H9 (cell line): ENCODE measurements at regions not wholly inside any gene's neighbourhood (a gene's known extent, or its start where the extent isn't known, plus 50 kb on each side); places are given as distances from the start of the nearest gene placed in this dataset.
"Not testable (repeated sequence)": the region's sequence is repeated elsewhere in the genome, so short reads cannot be mapped to it uniquely, and the experiment has no call there.

Experiments used
- DNase-seq: peaks from one replicate; pipeline ENCODE4 v3.0.0-alpha.2; 2017
- H2AFZ ChIP-seq: one replicate; pipeline ENCODE4 v1.6.1; 2013; ENCODE audit warnings: mild to moderate bottlenecking, low read length, control low read depth, moderate library complexity
- H2AK5ac ChIP-seq: 2 replicates; pipeline ENCODE4 v1.6.1; 2013; ENCODE audit warnings: low read length, control low read depth, mixed read lengths; ENCODE audit not compliant: insufficient read length
- H2BK120ac ChIP-seq: one replicate; pipeline ENCODE4 v1.6.1; 2013; ENCODE audit warnings: low read depth, mild to moderate bottlenecking, low read length, control low read depth, inconsistent platforms; ENCODE audit not compliant: poor library complexity, severe bottlenecking
- H2BK12ac ChIP-seq: 2 replicates; pipeline ENCODE4 v1.6.1; 2013; ENCODE audit warnings: low read length, control low read depth, mixed read lengths, low read depth; ENCODE audit not compliant: insufficient read length
- H2BK15ac ChIP-seq: 2 replicates; pipeline ENCODE4 v1.6.1; 2013; ENCODE audit warnings: low read depth, low read length, control low read depth
- H2BK20ac ChIP-seq: one replicate; pipeline ENCODE4 v1.6.1; 2013; ENCODE audit warnings: low read depth, mild to moderate bottlenecking, low read length, control low read depth, inconsistent platforms; ENCODE audit not compliant: poor library complexity, severe bottlenecking
- H2BK5ac ChIP-seq: 2 replicates; pipeline ENCODE4 v1.6.1; 2013; ENCODE audit warnings: low read length, control low read depth, mixed read lengths; ENCODE audit not compliant: insufficient read length
- H3K14ac ChIP-seq: 2 replicates; pipeline ENCODE4 v1.6.1; 2013; ENCODE audit warnings: low read length, control low read depth; ENCODE audit not compliant: insufficient read depth
- H3K18ac ChIP-seq: 2 replicates; pipeline ENCODE4 v1.6.1; 2013; ENCODE audit warnings: low read depth, mild to moderate bottlenecking, mixed read lengths, low read length, control low read depth; ENCODE audit not compliant: insufficient read length
- H3K23ac ChIP-seq: 2 replicates; pipeline ENCODE4 v1.6.1; 2013; ENCODE audit warnings: low read length, control low read depth, mixed read lengths, low read depth; ENCODE audit not compliant: insufficient read length
- H3K23me2 ChIP-seq: 2 replicates; pipeline ENCODE4 v1.6.1; 2013; ENCODE audit warnings: low read depth, mild to moderate bottlenecking, mixed read lengths, low read length, control low read depth; ENCODE audit not compliant: insufficient read length, poor library complexity, severe bottlenecking
- H3K27ac ChIP-seq: 2 replicates; pipeline ENCODE4 v1.5.1; 2013; ENCODE audit warnings: low read length, control low read depth, mixed read lengths, low read depth; ENCODE audit not compliant: insufficient read length
- H3K27me3 ChIP-seq: 2 replicates; pipeline ENCODE4 v1.6.1; 2013; ENCODE audit warnings: low read length, control low read depth, inconsistent platforms; ENCODE audit not compliant: insufficient read depth
- H3K4ac ChIP-seq: 2 replicates; pipeline ENCODE4 v1.6.1; 2013; ENCODE audit warnings: low read depth, mild to moderate bottlenecking, control low read depth, inconsistent platforms, low read length, moderate library complexity
- H3K4me1 ChIP-seq: 2 replicates; pipeline ENCODE4 v1.6.1; 2013; ENCODE audit warnings: low read length, control low read depth, inconsistent platforms; ENCODE audit not compliant: insufficient read depth
- H3K4me2 ChIP-seq: 2 replicates; pipeline ENCODE4 v1.6.1; 2013; ENCODE audit warnings: low read length, control low read depth, mixed read lengths; ENCODE audit not compliant: insufficient read length, insufficient read depth
- H3K56ac ChIP-seq: 2 replicates; pipeline ENCODE4 v1.6.1; 2013; ENCODE audit warnings: low read depth, mild to moderate bottlenecking, mixed read lengths, low read length, control low read depth; ENCODE audit not compliant: insufficient read length
- H3K79me1 ChIP-seq: 2 replicates; pipeline ENCODE4 v1.6.1; 2013; ENCODE audit warnings: low read depth, mild to moderate bottlenecking, moderate library complexity, low read length, control low read depth, inconsistent platforms; ENCODE audit not compliant: insufficient read depth, poor library complexity, severe bottlenecking
- H3K79me2 ChIP-seq: 2 replicates; pipeline ENCODE4 v1.6.1; 2013; ENCODE audit warnings: low read length, control low read depth, inconsistent platforms; ENCODE audit not compliant: insufficient read depth
- H3K9ac ChIP-seq: 2 replicates; pipeline ENCODE4 v1.6.1; 2013; ENCODE audit warnings: low read length, control low read depth, mixed read lengths; ENCODE audit not compliant: insufficient read length; ENCODE audit errors: extremely low read depth
- H3K9me3 ChIP-seq: one replicate; pipeline ENCODE4 v1.6.1; 2013; ENCODE audit warnings: low read depth, low read length, inconsistent platforms; ENCODE audit not compliant: control insufficient read depth
- H3T11ph ChIP-seq: one replicate; pipeline ENCODE4 v1.6.1; 2013; ENCODE audit warnings: mild to moderate bottlenecking, low read length, control low read depth, inconsistent platforms
- H4K20me1 ChIP-seq: one replicate; pipeline ENCODE4 v1.6.1; 2013; ENCODE audit not compliant: control insufficient read depth, insufficient read length, insufficient read depth
- H4K5ac ChIP-seq: 2 replicates; pipeline ENCODE4 v1.6.1; 2013; ENCODE audit warnings: low read depth, mild to moderate bottlenecking, mixed read lengths, low read length, control low read depth; ENCODE audit not compliant: insufficient read length
- H4K8ac ChIP-seq: replicated peaks from 2 replicates; pipeline ENCODE4 v1.6.1; 2013; ENCODE audit warnings: low read length, control low read depth, mixed read lengths, low read depth; ENCODE audit not compliant: insufficient read length
- H4K91ac ChIP-seq: 2 replicates; pipeline ENCODE4 v1.6.1; 2013; ENCODE audit warnings: low read depth, mild to moderate bottlenecking, moderate library complexity, mixed read lengths, low read length, control low read depth; ENCODE audit not compliant: insufficient read length
- H3K27ac Mint-ChIP-seq, 3 experiments: 2 replicates in 2 of 3; 3 replicates in 1 of 3; pipeline ENCODE4 v1.8.0; 2020 to 2021; ENCODE audit warnings: mixed read lengths in 3 of 3, mild to moderate bottlenecking in 1 of 3, moderate library complexity in 1 of 3
- H3K27me3 Mint-ChIP-seq: 2 replicates; pipeline ENCODE4 v1.8.0; 2021; ENCODE audit warnings: low read depth, mild to moderate bottlenecking, moderate library complexity, mixed read lengths
- H3K36me3 Mint-ChIP-seq, 3 experiments: 2 replicates in 2 of 3; 3 replicates in 1 of 3; pipeline ENCODE4 v1.8.0; 2020 to 2021; ENCODE audit warnings: low read depth in 3 of 3, mixed read lengths in 3 of 3; ENCODE audit not compliant: insufficient read depth in 1 of 3
- H3K4me1 Mint-ChIP-seq, 2 experiments: 2 replicates each; pipeline ENCODE4 v1.8.0; 2020; ENCODE audit warnings: mixed read lengths in 2 of 2
- H3K4me3 Mint-ChIP-seq, 2 experiments: 2 replicates in 1 of 2; 3 replicates in 1 of 2; pipeline ENCODE4 v1.8.0; 2020 to 2021; ENCODE audit warnings: mild to moderate bottlenecking in 2 of 2, mixed read lengths in 2 of 2, moderate library complexity in 1 of 2
- H3K9me3 Mint-ChIP-seq, 2 experiments: 2 replicates in 1 of 2; 3 replicates in 1 of 2; pipeline ENCODE4 v1.8.0; 2020; ENCODE audit warnings: mild to moderate bottlenecking in 2 of 2, mixed read lengths in 2 of 2, moderate library complexity in 1 of 2
- WGBS: extraction: QIAGEN DNeasy Blood & Tissue Kit; methylation state at CpG from one replicate; pipeline ENCODE4 v1.1.7; 2013; ENCODE audit warnings: missing lambda C conversion rate, low lambda C conversion rate, mixed read lengths; ENCODE audit not compliant: insufficient read length; ENCODE audit errors: extremely low coverage; 5-methylcytosine and 5-hydroxymethylcytosine counted together
- TF ChIP-seq, protein P1 (sequence below): fragments of 200-600 bp; sonication (generic); conservative IDR thresholded peaks from 3 replicates; pipeline ENCODE4 v1.8.0; 2021; ENCODE audit warnings: antibody characterized with exemption, mild to moderate bottlenecking

GRCh38 chr1:69090752-69091151, 477.0 kb upstream of the LRRC7 start:
- Histone ChIP-seq H2BK5ac (no peak overlapping the region), H3K23ac (no peak overlapping the region), H4K8ac (no peak overlapping the region), H3K4me1 (peaks cover 6% of the 10 kb centered on the region; the same call in 1 of the 2 replicates), H3K9ac (no peak overlapping the region), H3K27me3 (no peaks in the 10 kb centered on the region), H4K5ac (no peak overlapping the region), H3K56ac (no peak overlapping the region), H2BK15ac (no peak overlapping the region), H4K91ac (no peak overlapping the region), H3T11ph (no peak overlapping the region), H2BK12ac (no peak overlapping the region), H4K20me1 (no peaks in the 10 kb centered on the region), H3K79me1 (no peaks in the 10 kb centered on the region), H3K79me2 (no peaks in the 10 kb centered on the region), H2AFZ (no peak overlapping the region), H3K27ac (no peak overlapping the region), H3K9me3 (no peaks in the 10 kb centered on the region), H3K4me2 (no peak overlapping the region), H3K18ac (no peak overlapping the region), H3K4ac (no peak overlapping the region), H2BK20ac (no peak overlapping the region), H3K14ac (no peak overlapping the region), H2AK5ac (no peak overlapping the region), H2BK120ac (no peak overlapping the region), H3K23me2 (no peaks in the 10 kb centered on the region)
- TF ChIP-seq, protein P1, sequence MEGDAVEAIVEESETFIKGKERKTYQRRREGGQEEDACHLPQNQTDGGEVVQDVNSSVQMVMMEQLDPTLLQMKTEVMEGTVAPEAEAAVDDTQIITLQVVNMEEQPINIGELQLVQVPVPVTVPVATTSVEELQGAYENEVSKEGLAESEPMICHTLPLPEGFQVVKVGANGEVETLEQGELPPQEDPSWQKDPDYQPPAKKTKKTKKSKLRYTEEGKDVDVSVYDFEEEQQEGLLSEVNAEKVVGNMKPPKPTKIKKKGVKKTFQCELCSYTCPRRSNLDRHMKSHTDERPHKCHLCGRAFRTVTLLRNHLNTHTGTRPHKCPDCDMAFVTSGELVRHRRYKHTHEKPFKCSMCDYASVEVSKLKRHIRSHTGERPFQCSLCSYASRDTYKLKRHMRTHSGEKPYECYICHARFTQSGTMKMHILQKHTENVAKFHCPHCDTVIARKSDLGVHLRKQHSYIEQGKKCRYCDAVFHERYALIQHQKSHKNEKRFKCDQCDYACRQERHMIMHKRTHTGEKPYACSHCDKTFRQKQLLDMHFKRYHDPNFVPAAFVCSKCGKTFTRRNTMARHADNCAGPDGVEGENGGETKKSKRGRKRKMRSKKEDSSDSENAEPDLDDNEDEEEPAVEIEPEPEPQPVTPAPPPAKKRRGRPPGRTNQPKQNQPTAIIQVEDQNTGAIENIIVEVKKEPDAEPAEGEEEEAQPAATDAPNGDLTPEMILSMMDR, result no peak
- no peak for DNase-seq
- peaks cover 0 to 8% (median 5%) of the 10 kb centered on the region in 3 experiments; a peak in 5 of 7 replicates for H3K36me3 Mint-ChIP-seq
- no peak overlapping the region for H3K4me3 Mint-ChIP-seq
- H3K27me3 Mint-ChIP-seq, result no peaks in the 10 kb centered on the region
- H3K4me1 Mint-ChIP-seq, result peaks cover 46% of the 10 kb centered on the region in 2 experiments
- peaks cover 0 to 8% of the 10 kb centered on the region in 2 experiments; a peak in 2 of 5 replicates for H3K9me3 Mint-ChIP-seq
- no peak overlapping the region for H3K27ac Mint-ChIP-seq
- no CpG with 5 or more reads among the region's 1 CpG for WGBS

- H3K27me3 Mint-ChIP-seq, DNase-seq, H3K4me3 Mint-ChIP-seq, H3K27me3 ChIP-seq, H2BK20ac ChIP-seq, H4K8ac ChIP-seq, H2BK5ac ChIP-seq, H3K18ac ChIP-seq, H3K4ac ChIP-seq, H4K20me1 ChIP-seq, H4K91ac ChIP-seq, H3K27ac ChIP-seq, H3K23me2 ChIP-seq, H4K5ac ChIP-seq, H3K23ac ChIP-seq, H2AK5ac ChIP-seq, H2AFZ ChIP-seq, H3K56ac ChIP-seq, H3K4me2 ChIP-seq, H3K4me1 ChIP-seq, H2BK15ac ChIP-seq, H2BK12ac ChIP-seq, H3K4me1 Mint-ChIP-seq, H3K9me3 ChIP-seq, H3K79me1 ChIP-seq, H2BK120ac ChIP-seq, H3T11ph ChIP-seq, H3K27ac Mint-ChIP-seq, H3K14ac ChIP-seq, H3K79me2 ChIP-seq, H3K9ac ChIP-seq: not testable (repeated sequence)
- H3K36me3 Mint-ChIP-seq, result peaks cover 9 to 29% (median 23%) of the 10 kb centered on the region in 3 experiments; a peak in 6 of 7 replicates
- peaks cover 22 to 23% of the 10 kb centered on the region in 2 experiments for H3K9me3 Mint-ChIP-seq
- WGBS, result no CpG with 5 or more reads among the region's 11 CpGs
Observed at GRCh38 chr1:69102058-69102457, 465.7 kb upstream of the LRRC7 start.
